Activated naive CD8-positive, alpha-beta T cell treated with anti-CD3 and anti-CD28 coated beads for 36 hours (primary cell): ENCODE measurements at regions not wholly inside any gene's neighbourhood (a gene's known extent, or its start where the extent isn't known, plus 50 kb on each side); places are given as distances from the start of the nearest gene placed in this dataset.
"Not testable (repeated sequence)": the region's sequence is repeated elsewhere in the genome, so short reads cannot be mapped to it uniquely, and the experiment has no call there.

Source experiments
- DNase-seq: peaks from one replicate; pipeline ENCODE4 v3.0.0; 2021
- H3K27ac Mint-ChIP-seq: one replicate; pipeline ENCODE4 v1.8.0; 2022; ENCODE audit warnings: mild to moderate bottlenecking, moderate library complexity, mixed read lengths
- H3K27me3 Mint-ChIP-seq: one replicate; pipeline ENCODE4 v1.8.0; 2022; ENCODE audit warnings: mild to moderate bottlenecking, mixed read lengths
- H3K36me3 Mint-ChIP-seq: one replicate; pipeline ENCODE4 v1.8.0; 2021; ENCODE audit warnings: mild to moderate bottlenecking, mixed read lengths
- H3K4me1 Mint-ChIP-seq: one replicate; pipeline ENCODE4 v1.8.0; 2021; ENCODE audit warnings: mixed read lengths
- H3K4me3 Mint-ChIP-seq: one replicate; pipeline ENCODE4 v1.8.0; 2022; ENCODE audit warnings: mild to moderate bottlenecking, moderate library complexity, mixed read lengths
- H3K9me3 Mint-ChIP-seq: one replicate; pipeline ENCODE4 v1.8.0; 2022; ENCODE audit warnings: mixed read lengths

DNA sequence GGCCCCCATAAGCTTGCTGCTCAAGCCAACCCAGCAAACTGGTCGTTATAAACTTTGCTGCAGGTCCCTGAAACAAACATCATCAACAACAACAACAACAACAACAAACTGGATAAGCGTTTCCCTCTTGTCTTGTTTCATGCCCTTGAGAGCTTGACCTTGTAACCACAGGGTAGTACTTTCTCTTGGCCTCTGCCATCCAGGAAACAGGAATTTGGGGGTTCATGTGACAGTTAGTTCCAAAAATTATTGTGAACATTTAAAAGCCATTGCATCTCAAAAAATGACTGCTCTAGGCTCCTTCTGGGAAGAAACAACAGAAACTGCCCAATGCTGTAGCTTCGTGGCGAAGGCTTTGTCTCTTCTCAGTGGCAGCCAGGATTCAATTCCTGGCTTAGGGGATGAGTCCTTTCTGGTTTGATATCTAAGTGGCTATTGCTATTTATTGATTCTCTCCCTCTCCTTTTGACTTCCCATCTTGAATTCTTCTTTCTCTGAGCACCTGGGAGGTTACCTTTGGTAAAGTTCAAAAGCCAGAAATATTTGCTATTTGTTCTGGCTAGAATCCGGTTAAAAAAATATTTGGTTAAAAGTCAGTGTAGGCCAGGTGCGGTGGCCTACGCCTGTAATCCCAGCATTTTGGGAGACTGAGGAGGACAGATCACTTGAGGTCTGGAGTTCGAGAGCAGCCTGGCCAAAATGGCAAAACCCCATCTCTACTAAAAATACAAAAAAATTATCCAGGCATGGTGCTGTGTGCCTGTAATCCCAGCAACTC lies 52.0 kb upstream of the CPM start:
- peaks cover 17% of the 10 kb centered on the region for H3K9me3 Mint-ChIP-seq
- DNase-seq, result no peak
- peaks cover 6% of the 10 kb centered on the region for H3K36me3 Mint-ChIP-seq
- H3K4me1 Mint-ChIP-seq, result no peaks in the 10 kb centered on the region
- H3K27me3 Mint-ChIP-seq, result peaks cover 5% of the 10 kb centered on the region
- no peak overlapping the region for H3K27ac Mint-ChIP-seq
- H3K4me3 Mint-ChIP-seq, result no peak overlapping the region

DNA sequence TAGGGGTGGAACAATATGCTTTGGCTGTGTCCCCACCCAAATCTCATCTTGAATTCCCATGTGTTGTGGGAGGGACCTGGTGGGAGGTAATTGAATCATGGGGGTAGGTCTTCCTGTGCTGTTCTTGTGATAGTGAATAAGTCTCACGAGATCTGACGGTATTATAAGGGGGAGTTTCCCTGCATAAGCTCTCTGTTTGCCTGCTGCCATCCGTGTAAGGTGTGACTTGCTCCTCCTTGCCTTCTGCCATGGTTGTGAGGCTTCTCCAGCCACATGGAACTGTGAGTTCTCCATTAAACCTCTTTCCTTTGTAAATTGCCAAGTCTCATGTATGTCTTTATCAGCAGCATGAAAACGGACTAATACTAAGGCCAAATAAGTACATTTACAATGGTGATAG lies 64.6 kb upstream of the CPM start:
- not testable (repeated sequence) for H3K36me3 Mint-ChIP-seq, H3K4me3 Mint-ChIP-seq
- peaks cover 23% of the 10 kb centered on the region for H3K9me3 Mint-ChIP-seq

DNA sequence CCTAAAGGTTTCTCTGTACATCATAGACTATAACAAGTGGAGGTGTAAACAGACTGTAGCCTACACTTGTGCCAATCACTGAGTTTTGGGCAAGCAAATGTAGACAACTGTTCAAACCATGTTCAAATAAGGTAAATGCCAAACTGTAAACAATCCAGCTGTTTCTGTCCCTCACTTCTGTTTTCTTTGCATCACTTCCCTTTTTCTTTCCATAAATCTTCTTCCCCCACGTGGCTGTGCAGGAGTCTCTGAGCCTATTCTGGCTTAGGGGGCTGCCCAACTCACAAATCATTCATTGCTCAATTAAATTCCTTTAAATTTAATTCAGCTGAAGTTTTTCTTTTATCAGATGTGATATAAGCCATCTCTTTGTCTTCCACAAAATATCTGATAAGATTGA lies 65.1 kb upstream of the CPM start:
- H3K9me3 Mint-ChIP-seq, result peaks cover 23% of the 10 kb centered on the region
- peaks cover 2% of the 10 kb centered on the region for H3K36me3 Mint-ChIP-seq
- DNase-seq, result no peak
- H3K4me3 Mint-ChIP-seq, result no peak overlapping the region
- H3K27me3 Mint-ChIP-seq, result peaks cover 3% of the 10 kb centered on the region
- no peaks in the 10 kb centered on the region for H3K4me1 Mint-ChIP-seq
- H3K27ac Mint-ChIP-seq, result no peak overlapping the region

More for the DNA sequence above, 64.6 kb upstream of the CPM start:
- H3K4me1 Mint-ChIP-seq, H3K27me3 Mint-ChIP-seq, DNase-seq, H3K27ac Mint-ChIP-seq: not testable (repeated sequence)

DNA sequence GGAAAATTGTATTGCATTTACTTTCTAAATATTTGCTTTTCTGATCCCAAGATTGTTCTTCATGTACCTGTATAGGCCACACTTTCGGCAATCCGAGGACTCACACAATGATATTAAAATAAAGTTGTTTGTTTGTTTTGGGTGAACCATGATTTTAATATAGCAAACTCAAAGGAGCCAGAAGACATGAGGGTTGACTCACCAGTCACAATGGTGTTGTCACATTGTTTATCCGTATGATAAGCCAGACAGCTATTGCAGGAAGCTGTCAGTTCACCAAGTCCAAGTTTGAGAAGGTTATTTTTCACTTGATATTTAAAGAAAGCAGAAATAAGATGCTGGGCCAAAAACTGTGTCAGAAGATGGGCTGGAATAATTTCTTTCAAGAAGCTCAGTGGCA lies 67.1 kb upstream of the CPM start:
- H3K27me3 Mint-ChIP-seq, result peaks cover 3% of the 10 kb centered on the region
- peaks cover 23% of the 10 kb centered on the region for H3K9me3 Mint-ChIP-seq
- H3K27ac Mint-ChIP-seq, result no peak overlapping the region
- no peak overlapping the region for H3K4me3 Mint-ChIP-seq
- peaks cover 2% of the 10 kb centered on the region for H3K36me3 Mint-ChIP-seq
- no peak for DNase-seq
- no peaks in the 10 kb centered on the region for H3K4me1 Mint-ChIP-seq

DNA sequence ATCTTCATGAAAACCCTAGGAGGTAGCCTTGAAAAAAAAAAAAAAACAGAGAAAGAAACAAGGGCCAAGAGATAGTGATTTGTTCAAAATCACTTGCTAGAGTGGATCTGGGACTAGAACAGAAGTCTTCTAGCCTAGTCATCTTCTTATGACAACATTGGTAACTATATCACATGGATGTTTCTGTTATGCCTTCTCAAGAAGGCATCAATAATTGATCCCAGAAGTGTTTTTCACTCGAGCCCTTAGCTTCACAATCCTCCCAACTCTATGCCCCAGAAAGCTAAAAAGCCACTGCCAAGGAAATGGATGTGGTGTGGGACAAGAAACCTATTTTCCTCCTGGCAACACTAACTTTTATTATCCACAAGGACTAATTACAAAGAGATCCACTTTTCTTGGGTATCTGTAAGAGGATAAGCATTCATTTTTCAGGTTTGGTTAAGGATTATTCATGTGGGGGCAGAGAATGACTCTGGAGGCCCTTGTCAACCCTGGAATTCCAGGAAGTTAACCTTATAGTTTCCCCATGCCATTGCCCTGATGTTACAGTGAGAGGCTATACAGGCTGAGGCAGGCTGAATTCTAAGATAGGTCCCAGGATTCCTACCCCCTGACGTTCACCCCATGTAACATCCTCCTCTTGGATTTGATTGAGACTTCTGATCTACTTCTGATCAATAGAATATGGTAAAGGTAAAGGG lies 67.7 kb upstream of the CPM start:
- peaks cover 22% of the 10 kb centered on the region for H3K9me3 Mint-ChIP-seq
- peaks cover 8% of the 10 kb centered on the region for H3K27me3 Mint-ChIP-seq
- H3K4me3 Mint-ChIP-seq, result no peak overlapping the region
- H3K27ac Mint-ChIP-seq, result no peak overlapping the region
- H3K4me1 Mint-ChIP-seq, result no peaks in the 10 kb centered on the region
- peaks cover 2% of the 10 kb centered on the region for H3K36me3 Mint-ChIP-seq
- DNase-seq, result no peak

DNA sequence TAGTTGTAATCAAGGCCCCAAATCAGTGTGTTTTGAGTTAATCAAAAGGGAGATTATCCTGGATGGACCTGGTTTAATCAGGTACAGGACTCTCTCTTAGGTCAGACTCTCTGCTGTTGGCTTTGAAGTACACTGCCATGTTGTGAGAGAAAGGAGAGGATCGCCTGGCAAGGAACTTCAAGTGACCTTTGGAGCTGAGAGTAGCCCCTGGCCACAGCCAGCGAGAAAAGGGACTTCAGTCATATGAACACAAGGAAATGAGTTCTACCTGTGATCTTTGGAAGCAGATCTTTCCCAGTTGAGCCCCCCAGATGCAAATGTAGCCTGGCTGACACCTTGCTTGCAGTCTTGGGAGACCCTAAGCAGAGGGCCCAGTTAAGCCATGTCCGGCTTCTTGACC lies 68.3 kb upstream of the CPM start:
- Mint-ChIP-seq H3K27me3 (peaks cover 13% of the 10 kb centered on the region), H3K27ac (no peak overlapping the region), H3K9me3 (peaks cover 22% of the 10 kb centered on the region), H3K36me3 (peaks cover 2% of the 10 kb centered on the region), H3K4me1 (no peaks in the 10 kb centered on the region), H3K4me3 (no peak overlapping the region)
- DNase-seq, result no peak

DNA sequence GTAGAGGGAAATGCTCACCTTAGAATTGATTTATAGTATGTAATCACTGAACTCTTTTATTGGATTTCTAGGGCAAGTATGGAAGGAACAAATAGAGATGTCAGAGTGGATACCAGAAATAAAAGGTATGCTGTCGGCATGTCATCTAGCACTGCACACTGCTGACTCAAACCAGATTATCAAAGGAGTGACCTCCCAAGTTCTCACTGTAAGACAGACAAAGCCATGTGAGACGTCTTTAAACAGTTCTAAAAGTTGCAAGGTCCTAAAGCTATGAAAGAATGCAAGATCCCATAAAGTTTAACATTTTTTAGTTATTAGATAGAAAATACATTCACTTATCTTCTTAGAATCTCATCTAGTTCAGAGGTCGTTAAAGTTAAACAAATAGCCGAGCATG lies 70.0 kb upstream of the CPM start:
- Mint-ChIP-seq H3K4me3 (no peak overlapping the region), H3K36me3 (no peaks in the 10 kb centered on the region), H3K4me1 (peaks cover 10% of the 10 kb centered on the region), H3K27me3 (peaks cover 22% of the 10 kb centered on the region), H3K9me3 (peaks cover 11% of the 10 kb centered on the region), H3K27ac (no peak overlapping the region)
- DNase-seq, result no peak

DNA sequence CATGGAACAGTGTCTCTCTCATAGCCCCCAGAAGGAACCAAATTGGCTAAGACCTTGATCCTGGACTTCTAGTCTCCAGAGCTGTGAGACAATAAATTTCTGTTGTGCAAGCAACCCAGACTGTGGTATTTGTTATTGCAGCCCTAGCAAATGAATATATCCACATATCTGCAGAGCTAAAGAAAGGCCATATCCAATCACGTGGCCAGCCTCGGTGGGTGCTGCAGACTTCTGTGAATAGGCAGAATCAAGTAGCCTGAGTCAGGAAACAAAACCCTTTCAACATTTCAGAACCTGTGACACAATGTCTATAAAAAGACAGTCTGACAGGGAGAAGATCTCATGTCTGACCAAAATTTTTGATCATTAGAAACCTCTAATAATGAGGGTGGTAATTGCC lies 71.0 kb upstream of the CPM start:
- Mint-ChIP-seq H3K36me3 (no peaks in the 10 kb centered on the region), H3K4me1 (peaks cover 13% of the 10 kb centered on the region), H3K27me3 (peaks cover 24% of the 10 kb centered on the region), H3K27ac (no peak overlapping the region), H3K9me3 (peaks cover 5% of the 10 kb centered on the region), H3K4me3 (no peak overlapping the region)
- no peak for DNase-seq

DNA sequence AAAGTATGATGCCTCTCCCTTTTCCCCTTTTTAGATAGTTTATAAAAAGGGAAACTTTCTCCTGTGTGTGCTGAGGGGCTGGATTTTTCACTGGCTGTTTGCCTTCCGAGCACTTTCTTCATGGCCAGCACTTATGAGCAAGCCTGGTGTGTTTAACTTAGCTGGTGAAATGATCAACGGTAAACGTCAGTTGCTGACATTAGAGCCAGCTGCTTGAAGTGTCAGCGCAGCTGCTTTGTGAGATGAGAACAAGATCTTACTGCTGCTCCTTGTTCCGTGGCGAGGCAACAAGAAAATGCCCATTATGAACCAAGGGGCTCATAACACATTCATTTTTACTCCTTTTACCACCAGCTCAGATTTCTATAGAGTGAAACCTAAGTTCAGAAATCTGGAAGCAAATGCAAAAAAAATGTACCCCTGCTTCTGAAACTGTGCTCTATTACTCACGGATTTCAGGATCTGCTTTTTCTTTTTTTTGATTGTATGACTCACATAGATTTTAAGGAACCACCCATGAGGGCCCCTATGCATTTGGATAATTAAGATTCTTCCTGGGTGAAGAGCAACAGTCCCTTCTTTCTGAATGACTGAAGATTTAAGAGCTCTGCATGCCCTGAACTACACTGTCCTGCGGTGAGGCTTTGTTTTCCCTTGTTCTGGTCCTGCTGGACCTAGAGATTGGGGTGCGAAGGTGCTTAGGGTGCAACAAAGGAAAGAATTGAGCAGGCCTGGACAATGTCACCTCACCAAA lies 74.3 kb upstream of the CPM start:
- Mint-ChIP-seq H3K27ac (peak overlapping the region; percentile 19), H3K27me3 (peaks cover 35% of the 10 kb centered on the region), H3K9me3 (no peaks in the 10 kb centered on the region), H3K36me3 (no peaks in the 10 kb centered on the region), H3K4me1 (peaks cover 13% of the 10 kb centered on the region), H3K4me3 (peak overlapping the region; percentile 36)
- DNase-seq, result no peak

DNA sequence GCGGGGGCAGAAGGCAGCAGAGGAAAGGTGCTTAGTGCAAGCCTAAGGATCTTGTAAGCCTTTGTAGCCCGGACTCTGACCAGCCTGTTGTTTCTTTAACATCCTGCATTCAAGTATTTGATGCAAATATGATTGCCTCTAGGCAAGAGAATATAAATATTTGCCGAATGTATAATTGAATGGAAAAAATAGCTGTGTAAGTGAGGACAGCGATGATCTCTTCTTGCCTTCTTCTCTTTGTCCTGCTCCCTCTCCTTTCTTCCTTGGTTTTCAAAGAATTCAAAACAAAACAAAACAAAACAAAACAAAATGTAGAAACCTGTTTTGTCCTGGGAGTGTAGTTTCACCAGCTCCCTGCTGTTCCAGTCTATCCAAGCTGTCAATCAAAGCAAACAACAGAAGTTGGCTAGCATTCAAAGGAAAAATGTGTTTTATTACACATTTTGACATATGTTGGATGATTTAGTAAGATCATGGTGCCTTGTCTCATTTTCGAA lies 74.9 kb upstream of the CPM start:
- Mint-ChIP-seq H3K36me3 (no peaks in the 10 kb centered on the region), H3K4me3 (no peak overlapping the region), H3K27ac (no peak overlapping the region)

DNA sequence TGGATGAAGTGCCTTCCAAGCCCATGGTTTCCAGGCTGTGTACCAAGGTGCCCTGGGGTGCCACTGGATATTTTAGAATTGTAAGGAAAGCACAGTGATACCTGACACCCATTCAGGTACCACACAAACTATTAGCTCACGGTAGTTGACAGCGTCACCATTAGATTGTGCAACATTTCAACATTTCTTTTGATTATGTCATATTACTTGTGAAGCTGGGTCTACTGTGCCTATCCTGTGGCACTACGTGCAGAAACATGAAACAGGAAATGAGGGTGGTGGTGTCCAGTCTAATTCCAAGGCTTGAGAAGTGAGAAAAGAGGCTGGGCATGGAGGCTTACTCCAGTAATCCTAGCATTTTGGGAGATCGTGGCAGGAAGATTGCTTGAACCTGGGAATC lies 75.5 kb upstream of the CPM start:
- no peaks in the 10 kb centered on the region for H3K9me3 Mint-ChIP-seq
- peaks cover 13% of the 10 kb centered on the region for H3K4me1 Mint-ChIP-seq
- H3K4me3 Mint-ChIP-seq, result no peak overlapping the region
- H3K27ac Mint-ChIP-seq, result no peak overlapping the region
- peaks cover 35% of the 10 kb centered on the region for H3K27me3 Mint-ChIP-seq
- no peak for DNase-seq
- no peaks in the 10 kb centered on the region for H3K36me3 Mint-ChIP-seq

More for the DNA sequence above, 74.9 kb upstream of the CPM start:
- H3K4me1 Mint-ChIP-seq, result peaks cover 13% of the 10 kb centered on the region
- no peaks in the 10 kb centered on the region for H3K9me3 Mint-ChIP-seq
- DNase-seq, result no peak
- H3K27me3 Mint-ChIP-seq, result peaks cover 35% of the 10 kb centered on the region

DNA sequence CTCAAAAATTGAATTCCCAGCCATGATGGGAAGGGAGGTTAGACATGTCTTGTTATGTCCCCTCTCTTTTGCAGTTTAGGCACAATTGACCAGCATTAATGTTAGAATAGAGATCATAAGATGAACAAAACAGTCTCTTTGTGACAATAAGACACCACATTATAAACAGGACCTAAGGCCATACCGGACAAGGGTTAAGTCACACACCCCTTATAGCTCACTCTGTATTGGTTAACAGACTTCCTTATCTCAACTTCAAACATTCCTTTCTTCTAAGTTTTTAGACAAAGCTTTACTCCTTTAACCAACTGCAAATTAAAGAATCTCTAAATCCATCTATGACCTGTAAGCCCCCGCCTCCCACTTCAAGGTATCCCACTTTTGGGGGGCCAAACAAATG lies 81.1 kb upstream of the CPM start:
- H3K9me3 Mint-ChIP-seq, result no peaks in the 10 kb centered on the region
- peaks cover 22% of the 10 kb centered on the region for H3K27me3 Mint-ChIP-seq
- H3K27ac Mint-ChIP-seq, result no peak overlapping the region
- no peak for DNase-seq
- no peaks in the 10 kb centered on the region for H3K4me1 Mint-ChIP-seq
- no peaks in the 10 kb centered on the region for H3K36me3 Mint-ChIP-seq
- no peak overlapping the region for H3K4me3 Mint-ChIP-seq

DNA sequence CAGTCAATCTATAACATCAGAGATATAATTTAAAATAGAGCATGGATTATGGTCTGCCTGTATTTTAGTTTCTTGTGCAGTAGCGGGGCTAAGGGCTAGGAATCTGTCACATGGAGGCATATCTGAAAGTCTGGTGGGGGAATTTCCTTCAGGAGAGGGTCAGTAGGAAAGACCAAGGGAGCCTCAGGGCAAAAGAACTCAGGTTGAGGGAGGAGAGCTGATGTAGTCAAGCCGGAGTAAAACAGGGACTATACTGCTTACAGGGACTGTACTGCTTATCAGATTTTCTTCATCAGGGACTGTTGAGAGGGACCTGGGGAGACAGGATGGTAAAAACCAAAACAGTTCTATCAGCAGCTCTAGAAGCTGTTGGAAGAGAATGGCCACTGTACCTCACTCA lies 82.0 kb upstream of the CPM start:
- no peak overlapping the region for H3K27ac Mint-ChIP-seq
- no peaks in the 10 kb centered on the region for H3K36me3 Mint-ChIP-seq
- DNase-seq, result no peak
- no peaks in the 10 kb centered on the region for H3K4me1 Mint-ChIP-seq
- no peak overlapping the region for H3K4me3 Mint-ChIP-seq
- peaks cover 20% of the 10 kb centered on the region for H3K27me3 Mint-ChIP-seq
- H3K9me3 Mint-ChIP-seq, result no peaks in the 10 kb centered on the region

DNA sequence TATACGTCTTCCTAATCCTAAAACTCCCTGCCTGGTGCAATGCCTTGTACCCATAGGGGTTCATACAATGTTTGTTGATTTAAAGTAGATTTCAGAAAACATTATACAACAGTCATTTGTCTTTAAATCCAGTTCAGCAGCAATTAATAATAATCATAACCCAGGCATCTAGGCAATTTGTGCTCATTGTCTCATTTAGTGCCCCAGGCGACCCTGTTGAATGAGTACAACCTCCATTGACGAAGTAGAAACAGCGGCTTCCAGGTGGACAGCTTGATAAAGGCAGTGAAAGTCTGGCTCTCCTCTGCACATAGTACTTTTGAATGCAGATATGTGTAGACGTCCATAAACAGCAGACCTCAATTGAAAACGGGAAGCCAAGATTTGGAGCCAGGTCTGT lies 82.9 kb upstream of the CPM start:
- no peaks in the 10 kb centered on the region for H3K4me1 Mint-ChIP-seq
- H3K4me3 Mint-ChIP-seq, result no peak overlapping the region
- no peaks in the 10 kb centered on the region for H3K36me3 Mint-ChIP-seq
- no peaks in the 10 kb centered on the region for H3K9me3 Mint-ChIP-seq
- peaks cover 17% of the 10 kb centered on the region for H3K27me3 Mint-ChIP-seq
- no peak for DNase-seq
- H3K27ac Mint-ChIP-seq, result no peak overlapping the region

DNA sequence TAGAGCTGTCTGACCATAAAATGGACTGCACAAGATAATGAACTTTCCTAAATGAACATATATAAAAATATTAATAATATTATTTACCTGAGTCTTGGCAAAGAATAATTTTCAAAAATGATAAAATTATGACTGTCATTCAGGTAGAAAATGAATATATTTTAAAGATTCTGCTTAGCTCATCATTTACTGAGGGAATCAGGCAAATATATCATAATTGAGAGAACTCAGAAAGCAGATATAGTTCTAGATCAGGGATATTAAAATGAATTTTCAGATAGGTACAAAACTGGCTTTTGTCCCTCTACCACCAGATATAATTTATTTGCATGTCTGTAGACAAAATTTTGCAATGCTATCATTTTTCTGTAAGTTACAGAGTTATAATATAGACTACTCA lies 86.1 kb upstream of the CPM start:
- H3K9me3 Mint-ChIP-seq, result no peaks in the 10 kb centered on the region
- no peak for DNase-seq
- no peaks in the 10 kb centered on the region for H3K4me1 Mint-ChIP-seq
- H3K4me3 Mint-ChIP-seq, result no peak overlapping the region
- H3K36me3 Mint-ChIP-seq, result no peaks in the 10 kb centered on the region
- no peak overlapping the region for H3K27ac Mint-ChIP-seq
- H3K27me3 Mint-ChIP-seq, result peaks cover 16% of the 10 kb centered on the region
